Non-pigmented ciliary epithelial cell (primary cell): ENCODE measurements at regions not wholly inside any gene's neighbourhood (a gene's known extent, or its start where the extent isn't known, plus 50 kb on each side); places are given as distances from the start of the nearest gene placed in this dataset.
"Not testable (repeated sequence)": the region's sequence is repeated elsewhere in the genome, so short reads cannot be mapped to it uniquely, and the experiment has no call there.

Experiments
- DNase-seq: peaks from one replicate; pipeline ENCODE4 v3.0.0-alpha.2; 2010; ENCODE audit warnings: low read depth

GRCh38 chr4:84220990-84221389 is 278.1 kb downstream of the NKX6-1 start:
- no peak for DNase-seq

- no peak for DNase-seq
Measured at GRCh38 chr4:84219656-84220055, 279.4 kb downstream of the NKX6-1 start.

- DNase-seq = no peak
Measured at GRCh38 chr4:84218031-84218430, 281.1 kb downstream of the NKX6-1 start.

- DNase-seq = no peak
Measured at GRCh38 chr4:84215217-84215616, 283.9 kb downstream of the NKX6-1 start.

GRCh38 chr4:84206226-84206625 is 292.9 kb downstream of the NKX6-1 start:
- DNase-seq = not testable (repeated sequence)

GRCh38 chr4:84189144-84189543 is 309.9 kb downstream of the NKX6-1 start:
- no peak for DNase-seq

GRCh38 chr4:84179409-84179808 is 319.7 kb downstream of the NKX6-1 start:
- DNase-seq = no peak

GRCh38 chr4:84177831-84178542 is 321.1 kb downstream of the NKX6-1 start:
- DNase-seq = no peak

- no peak for DNase-seq
Measured at GRCh38 chr4:84176016-84176415, 323.1 kb downstream of the NKX6-1 start.

- no peak for DNase-seq
Measured at GRCh38 chr4:84171871-84172270, 327.2 kb downstream of the NKX6-1 start.

- no peak for DNase-seq
Measured at GRCh38 chr4:84167564-84167963, 331.5 kb downstream of the NKX6-1 start.

GRCh38 chr4:84167093-84167492 is 332.0 kb downstream of the NKX6-1 start:
- DNase-seq = no peak

- DNase-seq = no peak
Measured at GRCh38 chr4:84166486-84166885, 332.6 kb downstream of the NKX6-1 start.

- DNase-seq = no peak
Measured at GRCh38 chr4:84164201-84164600, 334.9 kb downstream of the NKX6-1 start.

GRCh38 chr4:84159762-84160161 is 339.3 kb downstream of the NKX6-1 start:
- no peak for DNase-seq

- DNase-seq = no peak
Measured at GRCh38 chr4:84158670-84159069, 340.4 kb downstream of the NKX6-1 start.

GRCh38 chr4:84151574-84151973 is 347.5 kb downstream of the NKX6-1 start:
- no peak for DNase-seq

GRCh38 chr4:84150177-84150576 is 348.9 kb downstream of the NKX6-1 start:
- no peak for DNase-seq

GRCh38 chr4:84147831-84148230 is 351.3 kb downstream of the NKX6-1 start:
- DNase-seq = no peak

- DNase-seq = no peak
Measured at GRCh38 chr4:84146300-84146959, 352.7 kb downstream of the NKX6-1 start.

GRCh38 chr4:84145176-84145575 is 353.9 kb downstream of the NKX6-1 start:
- DNase-seq = no peak

GRCh38 chr4:84126911-84127310 is 372.2 kb downstream of the NKX6-1 start:
- DNase-seq = not testable (repeated sequence)

GRCh38 chr4:84126061-84126787 is 372.9 kb downstream of the NKX6-1 start:
- DNase-seq = no peak
